Stimulated activated effector memory CD8-positive, alpha-beta T cell treated with anti-CD3 and anti-CD28 coated beads, Interleukin-12 subunit alpha, Interleukin-12 subunit beta, amount 100 ng/mL, for 72 hours (primary cell): ENCODE measurements at regions not wholly inside any gene's neighbourhood (a gene's known extent, or its start where the extent isn't known, plus 50 kb on each side); places are given as distances from the start of the nearest gene placed in this dataset.
"Not testable (repeated sequence)": the region's sequence is repeated elsewhere in the genome, so short reads cannot be mapped to it uniquely, and the experiment has no call there.

Experiments
- ATAC-seq: fragments of 150-1000 bp; cut with Tn5 transposase; 2 replicates; pipeline ENCODE4 v1.10.0; 2021
- DNase-seq, 2 donors: peaks; one replicate each; pipeline ENCODE4 v3.0.0; 2021 to 2022; ENCODE audit warnings: low spot score in 2 of 2
- H3K27ac Mint-ChIP-seq: one replicate; pipeline ENCODE4 v1.8.0; 2022; ENCODE audit warnings: mild to moderate bottlenecking, mixed read lengths
- H3K36me3 Mint-ChIP-seq: one replicate; pipeline ENCODE4 v1.8.0; 2022; ENCODE audit warnings: mild to moderate bottlenecking, mixed read lengths
- H3K4me1 Mint-ChIP-seq: one replicate; pipeline ENCODE4 v1.8.0; 2022; ENCODE audit warnings: mixed read lengths
- H3K4me3 Mint-ChIP-seq: one replicate; pipeline ENCODE4 v1.8.0; 2022; ENCODE audit warnings: mild to moderate bottlenecking, mixed read lengths
- H3K9me3 Mint-ChIP-seq: one replicate; pipeline ENCODE4 v1.8.0; 2022; ENCODE audit warnings: mixed read lengths

- H3K9me3 Mint-ChIP-seq, H3K4me3 Mint-ChIP-seq, H3K36me3 Mint-ChIP-seq, DNase-seq, H3K4me1 Mint-ChIP-seq, H3K27ac Mint-ChIP-seq: not testable (repeated sequence)
- peak; percentile 53 for ATAC-seq
Measured at GRCh38 chr2:160577081-160577480, 83.5 kb upstream of the RBMS1 start.

- ATAC-seq (no peak), DNase-seq (no peak)
- no peaks in the 10 kb centered on the region for H3K4me1 Mint-ChIP-seq
- H3K36me3 Mint-ChIP-seq, result no peaks in the 10 kb centered on the region
- H3K9me3 Mint-ChIP-seq, result no peaks in the 10 kb centered on the region
- H3K27ac Mint-ChIP-seq, result no peak overlapping the region
- no peak overlapping the region for H3K4me3 Mint-ChIP-seq
Measured at GRCh38 chr2:160581035-160581434, 87.4 kb upstream of the RBMS1 start.

GRCh38 chr2:160581448-160581847 lies 87.8 kb upstream of the RBMS1 start:
- Mint-ChIP-seq H3K9me3 (no peaks in the 10 kb centered on the region), H3K4me3 (no peak overlapping the region), H3K36me3 (no peaks in the 10 kb centered on the region), H3K27ac (no peak overlapping the region), H3K4me1 (no peaks in the 10 kb centered on the region)
- DNase-seq (no peak), ATAC-seq (peak; percentile 39)

DNA sequence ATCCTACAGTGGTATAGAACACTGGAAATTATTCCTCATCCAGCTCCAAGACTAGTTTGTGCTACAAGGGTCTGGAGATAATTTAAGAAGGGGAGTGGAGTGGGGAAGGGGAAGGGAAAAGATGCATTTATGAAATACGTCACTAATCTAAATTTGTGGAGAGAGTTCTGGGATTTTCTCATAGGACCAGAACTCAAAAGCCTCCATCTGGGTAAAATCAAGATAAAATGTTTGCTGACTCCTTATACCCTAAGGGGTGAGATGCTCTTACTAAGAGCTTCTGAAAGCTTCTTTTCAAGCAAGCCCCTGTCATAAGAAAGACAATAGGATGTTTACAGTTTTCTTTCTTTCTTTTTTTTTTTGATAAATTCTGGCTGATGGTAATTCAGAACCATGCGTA lies 88.5 kb upstream of the RBMS1 start:
- H3K4me3 Mint-ChIP-seq, result no peak overlapping the region
- ATAC-seq (no peak), DNase-seq (no peak)
- H3K36me3 Mint-ChIP-seq, result no peaks in the 10 kb centered on the region
- H3K27ac Mint-ChIP-seq, result no peak overlapping the region
- no peaks in the 10 kb centered on the region for H3K9me3 Mint-ChIP-seq
- H3K4me1 Mint-ChIP-seq, result no peaks in the 10 kb centered on the region

DNA sequence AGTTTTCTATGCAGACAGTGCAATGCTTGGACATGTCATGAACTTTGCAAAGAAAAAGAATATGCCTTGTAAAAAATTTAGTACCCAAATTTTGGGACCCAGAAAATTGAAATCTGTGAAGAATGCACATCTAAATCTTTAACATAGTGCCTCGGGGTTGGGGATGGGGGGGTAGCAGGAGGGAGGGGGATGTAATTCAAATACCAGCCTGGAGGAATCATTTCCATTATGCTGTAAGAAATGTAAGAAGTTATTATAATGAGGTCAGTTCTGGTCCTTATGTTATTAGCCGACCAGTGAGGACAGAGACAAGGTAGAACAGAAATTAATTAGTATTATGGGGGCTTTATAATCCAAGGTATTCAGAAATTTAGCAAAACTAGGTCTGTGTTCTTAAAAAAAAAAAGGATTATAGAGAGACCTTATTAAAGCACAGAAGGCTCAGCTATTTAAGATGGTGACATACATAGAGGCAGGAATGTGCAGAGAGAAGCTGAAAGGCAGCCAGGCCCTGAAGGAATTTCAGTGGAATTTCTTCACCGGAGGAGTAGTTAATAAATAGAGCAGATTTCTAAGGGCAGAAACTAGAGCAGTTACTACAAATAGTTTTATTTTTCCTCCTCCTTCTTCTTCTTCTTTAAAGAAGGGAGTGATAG lies 89.0 kb upstream of the RBMS1 start:
- ATAC-seq, result no peak
- H3K4me3 Mint-ChIP-seq, result no peak overlapping the region
- H3K36me3 Mint-ChIP-seq, result no peaks in the 10 kb centered on the region
- H3K9me3 Mint-ChIP-seq, result no peaks in the 10 kb centered on the region
- H3K4me1 Mint-ChIP-seq, result no peaks in the 10 kb centered on the region
- DNase-seq, result no peak
- no peak overlapping the region for H3K27ac Mint-ChIP-seq

GRCh38 chr2:160583146-160583535 lies 89.5 kb upstream of the RBMS1 start:
- no peak for DNase-seq
- Mint-ChIP-seq H3K4me1 (no peaks in the 10 kb centered on the region), H3K27ac (no peak overlapping the region), H3K9me3 (no peaks in the 10 kb centered on the region), H3K4me3 (no peak overlapping the region), H3K36me3 (no peaks in the 10 kb centered on the region)
- ATAC-seq, result no peak

DNA sequence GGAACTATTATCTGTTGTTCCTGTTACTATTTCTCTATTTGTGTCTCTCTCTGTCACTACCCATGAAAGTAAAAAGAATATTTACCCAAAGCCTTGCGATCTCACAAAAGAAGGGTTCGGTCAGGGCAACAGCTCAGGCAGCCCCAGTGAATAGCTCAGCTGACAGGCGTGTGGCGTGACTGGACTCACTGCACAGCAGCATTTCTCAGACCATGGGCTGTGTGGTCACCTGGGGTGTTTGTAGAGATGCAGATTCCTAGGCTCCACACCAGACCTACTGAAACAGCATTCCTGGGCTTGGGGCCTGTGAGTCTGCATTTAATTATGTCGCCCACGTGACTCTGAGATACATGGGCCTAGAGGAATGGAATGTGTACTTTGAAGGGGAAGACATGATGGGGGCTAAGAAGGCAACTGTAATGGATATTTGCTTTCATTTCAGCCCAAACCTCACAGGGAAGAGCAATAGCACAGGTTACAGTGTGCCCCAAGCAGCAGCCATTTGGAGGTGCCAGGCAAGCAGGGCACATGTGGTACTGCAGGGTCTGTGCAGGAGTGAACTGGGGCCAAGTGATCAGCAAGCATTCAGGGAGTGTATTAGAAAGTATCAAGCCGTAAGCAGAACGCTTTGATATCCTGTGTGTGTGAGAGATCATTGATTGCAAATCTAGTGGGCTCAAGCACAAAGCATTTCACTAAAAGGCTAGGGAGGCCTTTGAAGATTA lies 90.4 kb upstream of the RBMS1 start:
- H3K4me3 Mint-ChIP-seq, result no peak overlapping the region
- no peaks in the 10 kb centered on the region for H3K36me3 Mint-ChIP-seq
- no peaks in the 10 kb centered on the region for H3K9me3 Mint-ChIP-seq
- ATAC-seq (no peak), DNase-seq (no peak)
- no peak overlapping the region for H3K27ac Mint-ChIP-seq
- no peaks in the 10 kb centered on the region for H3K4me1 Mint-ChIP-seq

GRCh38 chr2:160584972-160585494 lies 91.4 kb upstream of the RBMS1 start:
- DNase-seq (no peak), ATAC-seq (no peak)
- Mint-ChIP-seq H3K4me1 (no peaks in the 10 kb centered on the region), H3K9me3 (no peaks in the 10 kb centered on the region), H3K27ac (no peak overlapping the region), H3K4me3 (no peak overlapping the region), H3K36me3 (no peaks in the 10 kb centered on the region)

- Mint-ChIP-seq H3K27ac (peak overlapping the region; percentile 1), H3K36me3 (peaks cover 11% of the 10 kb centered on the region), H3K4me1 (peaks cover 7% of the 10 kb centered on the region), H3K9me3 (no peaks in the 10 kb centered on the region), H3K4me3 (no peak overlapping the region)
- DNase-seq, result no peak
- ATAC-seq, result peak; percentile 57
Measured at GRCh38 chr2:160590664-160591063, 97.1 kb upstream of the RBMS1 start.

GRCh38 chr2:160592401-160592800 lies 98.8 kb upstream of the RBMS1 start:
- no peaks in the 10 kb centered on the region for H3K9me3 Mint-ChIP-seq

GRCh38 chr2:160592993-160593392 lies 99.4 kb upstream of the RBMS1 start:
- no peaks in the 10 kb centered on the region for H3K9me3 Mint-ChIP-seq
- no peak for ATAC-seq
- H3K36me3 Mint-ChIP-seq, result peaks cover 11% of the 10 kb centered on the region
- no peak overlapping the region for H3K27ac Mint-ChIP-seq
- H3K4me1 Mint-ChIP-seq, result peaks cover 7% of the 10 kb centered on the region
- H3K4me3 Mint-ChIP-seq, result no peak overlapping the region
- DNase-seq, result no peak

More at GRCh38 chr2:160592401-160592800, 98.8 kb upstream of the RBMS1 start:
- ATAC-seq, result no peak
- peaks cover 11% of the 10 kb centered on the region for H3K36me3 Mint-ChIP-seq
- DNase-seq, result no peak
- no peak overlapping the region for H3K27ac Mint-ChIP-seq
- H3K4me1 Mint-ChIP-seq, result peaks cover 7% of the 10 kb centered on the region
- no peak overlapping the region for H3K4me3 Mint-ChIP-seq

DNA sequence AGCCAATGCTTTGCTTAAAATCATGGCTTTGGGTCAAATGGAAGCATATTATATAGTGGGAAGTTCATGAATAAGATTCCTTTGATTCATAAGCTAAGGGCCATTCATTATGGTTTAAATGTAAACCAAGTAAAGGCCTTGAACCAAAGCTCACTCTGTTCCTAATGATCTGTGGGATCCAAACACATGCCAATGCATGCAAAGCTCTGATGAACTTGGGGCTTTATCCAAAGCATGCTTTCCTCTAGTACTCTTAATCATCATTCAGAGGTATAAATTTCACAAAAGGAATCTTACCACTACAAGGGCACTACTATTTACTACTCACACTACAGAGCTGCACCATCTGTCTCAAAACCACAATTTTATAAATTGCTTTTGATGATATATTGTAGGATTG lies 102.8 kb upstream of the RBMS1 start:
- no peaks in the 10 kb centered on the region for H3K9me3 Mint-ChIP-seq
- DNase-seq, result no peak
- ATAC-seq, result no peak
- peaks cover under 1% of the 10 kb centered on the region for H3K36me3 Mint-ChIP-seq
- no peak overlapping the region for H3K27ac Mint-ChIP-seq
- H3K4me1 Mint-ChIP-seq, result peaks cover 3% of the 10 kb centered on the region
- H3K4me3 Mint-ChIP-seq, result no peak overlapping the region

DNA sequence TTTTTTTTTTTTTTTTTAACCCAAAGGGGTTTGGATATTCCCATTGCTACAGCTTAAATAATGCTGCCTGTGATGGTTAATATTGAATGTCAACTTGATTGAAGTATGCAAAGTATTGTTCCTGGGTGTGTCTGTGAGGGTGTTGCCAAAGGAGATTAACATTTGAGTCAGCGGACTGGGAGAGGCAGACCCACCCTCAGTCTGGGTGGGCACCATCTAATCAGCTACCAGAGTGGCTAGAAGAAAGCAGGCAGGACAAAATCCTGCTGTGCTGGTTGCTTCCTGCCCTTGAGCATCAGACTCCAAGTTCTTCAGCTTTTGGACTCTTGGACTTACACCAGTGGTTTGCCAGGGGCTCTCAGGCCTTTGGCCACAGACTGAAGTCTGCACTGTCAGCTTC lies 106.8 kb upstream of the RBMS1 start:
- DNase-seq, H3K27ac Mint-ChIP-seq, H3K9me3 Mint-ChIP-seq, H3K4me1 Mint-ChIP-seq, ATAC-seq, H3K4me3 Mint-ChIP-seq, H3K36me3 Mint-ChIP-seq: not testable (repeated sequence)

DNA sequence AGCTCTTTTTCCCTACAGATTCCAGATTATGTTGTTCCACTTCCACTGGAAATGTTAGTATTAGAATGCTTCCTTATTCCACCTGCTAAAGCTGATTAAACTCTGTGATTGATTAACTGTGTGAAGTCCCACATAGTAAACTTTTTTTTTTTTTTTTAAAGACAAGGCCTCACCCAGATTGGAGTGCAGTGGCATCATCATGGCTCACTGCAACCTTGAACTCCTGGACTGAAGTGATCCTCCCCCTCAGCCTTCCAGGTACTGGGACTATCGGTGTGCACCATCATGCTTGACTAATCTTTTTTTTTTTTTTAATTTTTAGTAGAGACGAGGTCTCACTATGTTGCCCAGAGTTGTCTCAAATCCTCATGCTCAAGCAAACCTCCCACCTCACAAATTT lies 108.5 kb upstream of the RBMS1 start:
- no peaks in the 10 kb centered on the region for H3K9me3 Mint-ChIP-seq
- H3K4me1 Mint-ChIP-seq, result no peaks in the 10 kb centered on the region
- no peak overlapping the region for H3K27ac Mint-ChIP-seq
- DNase-seq (no peak), ATAC-seq (no peak)
- no peaks in the 10 kb centered on the region for H3K36me3 Mint-ChIP-seq
- H3K4me3 Mint-ChIP-seq, result no peak overlapping the region

DNA sequence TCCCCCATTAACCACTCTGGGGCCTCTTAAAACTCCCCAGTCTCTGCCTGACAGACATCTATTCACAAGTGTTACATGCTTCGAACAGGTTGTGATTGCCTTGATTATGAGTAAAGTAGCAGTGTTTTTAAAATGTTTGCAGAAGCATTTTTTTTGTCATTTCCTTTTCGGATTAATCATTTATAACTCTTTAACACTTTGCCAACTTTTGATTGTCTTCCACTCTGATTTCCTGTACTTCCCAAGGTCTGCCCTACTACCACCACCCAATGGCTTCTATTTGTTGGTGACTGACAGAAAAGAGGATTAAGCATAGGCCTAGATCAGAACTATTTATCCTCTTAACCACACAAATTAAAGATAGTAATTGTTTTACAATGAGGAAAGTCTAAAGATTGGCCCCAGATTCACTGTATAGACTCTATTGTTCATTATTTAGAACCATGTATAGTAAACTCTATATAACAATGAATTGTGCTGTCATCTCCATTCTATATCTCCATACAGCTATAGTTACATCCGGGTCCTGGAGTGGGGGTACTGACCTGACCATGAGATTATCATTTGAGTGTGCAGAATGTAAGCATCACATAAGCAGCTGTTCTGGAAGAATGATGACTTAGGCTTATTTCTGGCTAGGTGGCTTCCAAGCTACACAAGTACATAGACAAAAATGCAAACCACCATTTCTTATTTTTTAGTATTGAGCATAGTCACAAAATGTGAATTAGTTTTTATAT lies 110.3 kb upstream of the RBMS1 start:
- H3K4me1 Mint-ChIP-seq, result no peaks in the 10 kb centered on the region
- no peaks in the 10 kb centered on the region for H3K36me3 Mint-ChIP-seq
- H3K27ac Mint-ChIP-seq, result no peak overlapping the region
- no peak for DNase-seq
- no peaks in the 10 kb centered on the region for H3K9me3 Mint-ChIP-seq
- H3K4me3 Mint-ChIP-seq, result no peak overlapping the region
- ATAC-seq, result no peak

DNA sequence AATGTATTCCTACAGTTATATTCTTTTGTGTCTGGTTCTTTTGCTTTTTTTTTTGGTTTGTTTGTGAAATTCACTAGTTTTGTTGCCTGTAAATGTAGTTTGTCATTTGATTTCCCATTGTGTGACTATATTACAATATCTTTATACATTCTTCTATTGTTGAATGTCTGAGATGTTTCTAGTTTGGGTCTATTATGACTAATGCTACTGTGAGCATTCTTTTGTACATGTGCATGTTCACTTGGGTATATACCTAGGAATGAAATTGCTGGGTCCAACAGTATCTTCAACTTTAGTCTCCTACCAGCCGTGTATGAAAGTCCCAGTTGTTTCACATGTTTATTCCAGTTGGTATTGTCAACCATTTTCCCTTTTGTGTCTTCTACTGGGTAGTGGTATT lies 112.7 kb upstream of the RBMS1 start:
- Mint-ChIP-seq H3K27ac (no peak overlapping the region), H3K36me3 (no peaks in the 10 kb centered on the region), H3K4me1 (no peaks in the 10 kb centered on the region), H3K9me3 (no peaks in the 10 kb centered on the region), H3K4me3 (no peak overlapping the region)
- DNase-seq, result no peak
- no peak for ATAC-seq
